Type B pancreatic cell (in vitro differentiated cells): ENCODE measurements at regions not wholly inside any gene's neighbourhood (a gene's known extent, or its start where the extent isn't known, plus 50 kb on each side); places are given as distances from the start of the nearest gene placed in this dataset.

Source experiments
- DNase-seq: peaks from one replicate; pipeline ENCODE4 v3.0.0; 2021; ENCODE audit warnings: mixed read lengths; ENCODE audit not compliant: unreplicated experiment; ENCODE audit errors: extremely low spot score
- H3K27ac Mint-ChIP-seq: 2 replicates; pipeline ENCODE4 v1.8.0; 2021; ENCODE audit warnings: mild to moderate bottlenecking, mixed read lengths
- H3K27me3 Mint-ChIP-seq: 2 replicates; pipeline ENCODE4 v1.8.0; 2021; ENCODE audit warnings: mixed read lengths
- H3K36me3 Mint-ChIP-seq: 2 replicates; pipeline ENCODE4 v1.8.0; 2021; ENCODE audit warnings: mixed read lengths
- H3K4me1 Mint-ChIP-seq: one replicate; pipeline ENCODE4 v1.8.0; 2021; ENCODE audit warnings: mixed read lengths; ENCODE audit not compliant: unreplicated experiment
- H3K4me3 Mint-ChIP-seq: 2 replicates; pipeline ENCODE4 v1.8.0; 2021; ENCODE audit warnings: mild to moderate bottlenecking, mixed read lengths
- H3K9me3 Mint-ChIP-seq: 2 replicates; pipeline ENCODE4 v1.8.0; 2021; ENCODE audit warnings: mixed read lengths
- CTCF ChIP-seq: fragments of 200-600 bp; sonication (generic); conservative IDR thresholded peaks from 2 replicates; pipeline ENCODE4 v1.5.0; 2021; ENCODE audit warnings: antibody characterized with exemption, mild to moderate bottlenecking

- H3K27me3 Mint-ChIP-seq = peaks cover 7% of the 10 kb centered on the region
- no peaks in the 10 kb centered on the region for H3K36me3 Mint-ChIP-seq
- no peak for DNase-seq
- no peak overlapping the region for H3K27ac Mint-ChIP-seq
- no peaks in the 10 kb centered on the region for H3K9me3 Mint-ChIP-seq
- peaks cover 15% of the 10 kb centered on the region for H3K4me1 Mint-ChIP-seq
- no peak overlapping the region for H3K4me3 Mint-ChIP-seq
- TF ChIP-seq CTCF = no peak
Observed at GRCh38 chr19:28966737-28967399, 246.1 kb downstream of the UQCRFS1 start.

- Mint-ChIP-seq H3K4me1 (peaks cover 15% of the 10 kb centered on the region), H3K4me3 (no peak overlapping the region), H3K27ac (no peak overlapping the region)
Observed at GRCh38 chr19:28964500-28964899, 248.5 kb downstream of the UQCRFS1 start.

GRCh38 chr19:28963486-28964250 is 249.3 kb downstream of the UQCRFS1 start:
- peaks cover 4% of the 10 kb centered on the region for H3K27me3 Mint-ChIP-seq
- no peak for TF ChIP-seq CTCF
- H3K36me3 Mint-ChIP-seq = no peaks in the 10 kb centered on the region
- no peaks in the 10 kb centered on the region for H3K9me3 Mint-ChIP-seq
- no peak overlapping the region for H3K27ac Mint-ChIP-seq
- no peak for DNase-seq
- no peak overlapping the region for H3K4me3 Mint-ChIP-seq
- H3K4me1 Mint-ChIP-seq = peaks cover 15% of the 10 kb centered on the region

More at GRCh38 chr19:28964500-28964899, 248.5 kb downstream of the UQCRFS1 start:
- Mint-ChIP-seq H3K9me3 (no peaks in the 10 kb centered on the region), H3K36me3 (no peaks in the 10 kb centered on the region), H3K27me3 (peaks cover 7% of the 10 kb centered on the region)
- no peak for DNase-seq
- TF ChIP-seq CTCF = no peak

- Mint-ChIP-seq H3K27me3 (peaks cover 3% of the 10 kb centered on the region), H3K4me3 (no peak overlapping the region), H3K4me1 (peaks cover 5% of the 10 kb centered on the region), H3K27ac (no peak overlapping the region), H3K9me3 (no peaks in the 10 kb centered on the region), H3K36me3 (no peaks in the 10 kb centered on the region)
- no peak for TF ChIP-seq CTCF
- no peak for DNase-seq
Observed at GRCh38 chr19:28961772-28962500, 251.0 kb downstream of the UQCRFS1 start.

GRCh38 chr19:28960986-28961705 is 251.8 kb downstream of the UQCRFS1 start:
- H3K4me1 Mint-ChIP-seq = no peaks in the 10 kb centered on the region

More at GRCh38 chr19:28960986-28961705, 251.8 kb downstream of the UQCRFS1 start:
- DNase-seq = no peak
- no peaks in the 10 kb centered on the region for H3K27me3 Mint-ChIP-seq
- TF ChIP-seq CTCF = no peak
- H3K27ac Mint-ChIP-seq = no peak overlapping the region
- H3K4me3 Mint-ChIP-seq = no peak overlapping the region
- no peaks in the 10 kb centered on the region for H3K9me3 Mint-ChIP-seq
- H3K36me3 Mint-ChIP-seq = no peaks in the 10 kb centered on the region
